A172 (cell line): ENCODE measurements at regions not wholly inside any gene's neighbourhood (a gene's known extent, or its start where the extent isn't known, plus 50 kb on each side); places are given as distances from the start of the nearest gene placed in this dataset.
A peak's percentile ranks its signal among the peaks of the same experiment; 100 is the strongest.

Experiments
- DNase-seq: peaks from one replicate; pipeline ENCODE4 v3.0.0-alpha.2; 2015; ENCODE audit warnings: low spot score

DNA sequence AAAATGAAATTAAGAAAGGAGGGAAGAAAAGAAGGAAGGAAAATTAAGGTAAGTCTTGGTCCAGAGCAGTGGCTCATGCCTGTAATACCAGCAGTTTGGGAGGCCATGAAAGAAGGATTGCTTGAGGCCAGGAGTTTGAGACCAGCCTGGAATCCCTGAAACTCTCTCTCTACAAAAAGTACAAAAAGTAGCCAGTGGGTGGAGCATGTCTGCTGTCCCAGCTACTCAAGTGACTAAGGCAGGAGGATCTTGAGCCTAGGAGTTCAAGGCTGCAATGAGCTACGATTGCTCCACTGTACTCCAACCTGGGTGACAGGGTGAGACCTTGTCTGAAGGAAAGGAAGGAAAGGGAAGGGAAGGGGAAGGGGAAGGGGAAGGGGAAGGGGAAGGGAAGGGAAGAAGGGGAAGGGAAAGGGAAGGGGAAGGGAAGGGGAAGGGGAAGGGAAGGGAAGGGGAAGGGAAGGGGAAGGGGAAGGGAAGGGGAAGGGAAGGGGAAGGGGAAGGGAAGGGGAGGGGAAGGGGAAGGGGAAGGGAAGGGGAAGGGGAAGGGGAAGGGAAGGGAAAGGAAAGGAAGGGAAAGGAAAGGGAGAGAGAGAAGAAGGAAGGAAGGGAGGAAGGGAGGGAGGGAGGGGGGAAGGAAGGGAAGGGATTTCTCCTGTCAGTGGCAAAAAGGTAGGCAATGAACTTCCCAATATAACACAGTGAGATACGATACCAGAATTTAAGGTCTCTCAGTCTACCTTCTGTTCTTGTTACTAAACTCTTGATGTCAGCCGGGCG lies 412.8 kb downstream of the CMPK2 start:
- DNase-seq: no peak

DNA sequence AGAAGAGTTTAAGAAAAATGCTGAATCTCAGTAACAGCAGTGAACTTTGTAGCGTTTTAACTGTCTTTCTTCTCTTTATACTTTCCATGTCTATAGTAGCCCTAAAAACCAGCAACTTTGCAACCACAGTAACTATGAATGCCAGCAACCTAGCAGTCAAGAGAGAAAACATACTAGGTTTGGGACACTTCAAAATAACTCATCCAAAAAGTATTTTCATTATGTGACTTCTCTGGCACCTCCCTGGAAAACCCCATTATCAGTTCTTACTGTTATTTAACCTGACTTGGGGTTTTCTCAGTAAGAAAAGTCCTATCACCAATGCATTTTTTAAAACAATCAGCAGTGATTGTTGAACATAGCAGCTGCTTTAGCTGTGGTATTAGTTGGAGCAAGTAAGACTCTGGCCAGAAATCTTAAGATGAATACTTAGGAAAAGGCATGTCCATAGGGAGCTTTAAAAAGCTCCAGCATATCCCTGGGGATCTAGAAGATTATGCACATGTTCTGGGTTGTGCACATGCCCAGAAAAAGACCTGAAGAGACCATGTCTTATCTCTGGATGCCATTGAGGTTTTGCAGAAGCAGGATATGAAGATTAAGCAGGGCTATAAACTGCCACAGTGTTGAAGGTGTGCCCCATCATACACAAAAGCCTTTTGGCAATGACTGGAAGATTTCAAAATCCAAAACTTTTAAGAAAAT lies 411.3 kb downstream of the CMPK2 start:
- DNase-seq: peak; percentile 25

DNA sequence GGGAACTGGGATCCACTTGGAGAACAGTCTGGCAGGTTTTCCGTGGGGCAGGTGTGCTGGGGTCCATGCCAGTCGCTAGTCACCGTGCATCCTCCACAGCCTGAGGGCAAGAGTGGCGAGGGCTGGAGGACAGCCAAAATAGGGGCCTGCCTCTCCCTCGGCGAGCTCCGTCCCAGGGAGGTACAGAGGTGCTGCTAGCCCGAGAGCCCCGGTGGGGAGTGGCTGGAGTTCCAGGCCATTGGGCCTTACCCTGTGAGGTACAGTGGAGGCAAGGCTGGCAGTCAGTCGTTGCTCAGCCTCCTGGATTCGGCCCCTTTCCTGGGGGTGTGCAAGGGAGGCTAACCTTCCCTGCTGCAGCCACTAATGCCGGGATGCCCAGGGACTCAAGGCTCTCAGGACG lies 406.6 kb downstream of the CMPK2 start:
- no peak for DNase-seq

DNA sequence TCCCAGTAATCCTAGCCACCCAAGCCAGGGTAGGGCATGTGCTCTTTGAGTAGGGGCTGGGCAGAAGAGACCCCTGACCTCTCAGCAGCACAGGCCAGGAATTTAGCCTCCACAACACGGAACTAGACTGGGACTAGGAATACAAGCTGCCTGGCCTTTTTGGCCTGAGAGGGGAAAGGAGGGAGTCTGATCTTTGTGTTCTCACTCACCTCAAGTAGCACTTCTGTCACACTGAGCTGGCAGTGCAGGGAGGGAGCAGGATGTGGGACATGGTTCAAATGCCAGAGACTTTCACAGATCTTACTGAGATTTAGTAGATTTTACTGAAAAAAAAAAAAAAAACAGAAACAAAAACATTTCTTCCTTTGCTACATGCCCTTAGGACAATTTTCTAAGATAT lies 395.2 kb downstream of the CMPK2 start:
- no peak for DNase-seq

GRCh38 chr2:6471419-6471818 lies 394.3 kb downstream of the CMPK2 start:
- no peak for DNase-seq

- no peak for DNase-seq
These were observed 391.3 kb downstream of the CMPK2 start for GRCh38 chr2:6474161-6475140.

- no peak for DNase-seq
These were observed 390.4 kb downstream of the CMPK2 start for GRCh38 chr2:6475155-6475940.

GRCh38 chr2:6480514-6480913 lies 385.2 kb downstream of the CMPK2 start:
- DNase-seq: no peak

DNA sequence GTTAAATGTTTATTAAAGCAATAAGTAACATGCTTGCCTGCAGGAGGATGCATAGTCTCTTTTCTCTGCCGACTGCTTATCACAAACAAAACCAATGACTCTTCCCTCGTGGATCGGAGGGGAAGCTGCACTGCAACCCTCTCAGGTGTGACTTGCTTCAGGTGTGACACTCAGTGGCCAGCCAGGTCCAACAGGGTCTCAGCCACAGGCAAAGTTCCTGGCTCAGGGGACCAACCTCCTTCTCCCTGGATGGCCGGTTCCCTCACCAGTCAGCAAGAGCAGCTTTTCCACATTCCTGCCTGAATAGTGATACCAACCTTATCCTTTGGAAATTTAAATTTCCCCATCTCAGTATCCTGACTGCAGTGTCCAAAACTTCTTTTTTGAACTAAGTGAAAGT lies 383.5 kb downstream of the CMPK2 start:
- no peak for DNase-seq

DNA sequence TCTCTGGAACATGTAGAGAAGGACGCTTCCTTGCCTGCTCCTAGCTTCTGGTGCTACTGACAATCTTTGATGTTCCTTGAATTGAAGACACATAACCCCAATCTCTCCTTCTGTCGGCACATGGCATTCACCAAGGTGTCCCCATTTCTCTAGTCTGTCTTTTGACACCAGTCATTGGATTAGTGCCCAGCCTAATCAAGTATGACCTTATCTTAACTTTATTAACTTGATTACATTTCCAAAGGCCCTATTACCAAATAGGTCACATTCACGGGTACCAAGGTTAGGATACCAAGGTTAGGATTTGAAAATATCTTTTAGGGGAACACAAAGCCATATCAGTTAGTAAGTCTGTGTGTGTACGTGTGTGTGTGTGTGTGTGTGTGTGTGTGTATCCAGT lies 377.9 kb downstream of the CMPK2 start:
- DNase-seq: no peak

DNA sequence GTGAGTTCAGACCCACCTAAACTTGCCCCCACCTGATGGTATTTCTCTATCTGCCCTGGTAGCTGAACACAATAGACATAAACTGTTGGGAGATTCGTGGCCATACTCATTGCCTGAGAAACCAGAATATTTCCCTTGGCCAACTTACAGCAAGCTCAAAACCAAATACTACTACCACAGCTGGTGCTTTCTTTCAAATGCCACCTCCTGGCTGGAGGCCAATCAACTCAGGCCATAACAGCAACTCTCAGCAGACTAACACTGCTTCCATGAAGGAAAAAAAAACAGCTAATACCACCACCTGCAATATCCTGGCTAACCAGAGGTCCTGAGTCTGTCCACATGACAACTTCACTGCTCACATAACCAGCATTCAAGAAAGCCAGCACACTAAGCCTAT lies 373.1 kb downstream of the CMPK2 start:
- no peak for DNase-seq

DNA sequence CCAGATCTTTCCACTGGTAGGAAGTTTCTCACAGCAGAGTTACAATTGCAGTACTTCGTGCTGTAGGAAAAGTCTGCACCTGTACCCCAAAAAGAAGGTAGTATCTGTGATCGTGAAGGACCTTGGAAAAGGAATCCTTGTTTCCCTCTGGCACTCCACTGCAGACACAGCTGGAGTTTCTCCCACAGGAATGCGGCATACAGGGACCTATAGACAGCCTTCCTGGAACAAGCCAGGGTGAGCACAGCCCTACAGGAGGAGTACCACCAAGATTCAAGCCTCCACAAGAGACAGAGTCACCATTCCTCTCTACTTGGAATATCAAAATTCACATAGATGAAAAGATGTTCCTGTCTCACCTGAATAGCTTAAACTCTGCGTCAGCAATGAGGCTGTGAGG lies 372.4 kb downstream of the CMPK2 start:
- DNase-seq: no peak

GRCh38 chr2:6493669-6494068 lies 372.0 kb downstream of the CMPK2 start:
- no peak for DNase-seq

- no peak for DNase-seq
These were observed 370.2 kb downstream of the CMPK2 start for GRCh38 chr2:6495466-6495865.

DNA sequence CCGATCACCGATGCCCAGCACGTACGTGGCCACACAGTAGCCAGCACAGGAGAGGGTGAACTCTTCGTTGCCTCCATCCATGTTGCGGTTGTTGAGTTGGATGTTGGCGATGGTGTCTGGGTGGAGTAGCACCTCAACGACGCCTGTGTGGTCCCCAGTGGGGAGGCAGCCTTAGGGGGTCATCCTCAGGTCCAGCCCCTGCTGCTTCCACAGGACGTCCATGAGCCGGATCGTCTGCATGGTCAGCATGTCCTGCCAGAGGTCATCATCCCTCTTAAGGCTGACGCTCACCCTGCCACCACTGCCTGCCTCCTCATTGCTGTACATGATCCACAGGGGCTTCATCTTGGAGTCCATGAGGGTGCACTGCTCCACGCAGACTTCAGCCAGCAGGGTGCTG lies 369.3 kb downstream of the CMPK2 start:
- DNase-seq: no peak

GRCh38 chr2:6497048-6497447 lies 368.7 kb downstream of the CMPK2 start:
- DNase-seq: no peak

DNA sequence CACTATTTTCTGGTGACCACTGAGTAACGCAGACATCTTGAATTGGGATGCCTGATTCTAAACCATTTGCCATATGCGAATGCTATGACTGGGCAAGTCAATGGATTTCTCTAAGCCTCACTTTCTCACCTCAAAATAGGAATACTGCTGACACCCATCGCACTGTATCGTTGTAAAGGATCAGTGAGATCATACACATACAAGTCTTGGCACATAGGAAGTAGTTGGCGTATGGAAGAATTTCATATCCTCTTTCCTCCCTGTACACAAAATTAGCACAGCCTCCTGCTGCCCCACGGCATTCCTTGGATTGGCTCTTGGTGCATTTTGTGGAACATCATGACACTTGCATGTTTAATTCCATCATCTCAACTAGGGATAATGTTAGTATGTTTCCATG lies 366.9 kb downstream of the CMPK2 start:
- DNase-seq: no peak

DNA sequence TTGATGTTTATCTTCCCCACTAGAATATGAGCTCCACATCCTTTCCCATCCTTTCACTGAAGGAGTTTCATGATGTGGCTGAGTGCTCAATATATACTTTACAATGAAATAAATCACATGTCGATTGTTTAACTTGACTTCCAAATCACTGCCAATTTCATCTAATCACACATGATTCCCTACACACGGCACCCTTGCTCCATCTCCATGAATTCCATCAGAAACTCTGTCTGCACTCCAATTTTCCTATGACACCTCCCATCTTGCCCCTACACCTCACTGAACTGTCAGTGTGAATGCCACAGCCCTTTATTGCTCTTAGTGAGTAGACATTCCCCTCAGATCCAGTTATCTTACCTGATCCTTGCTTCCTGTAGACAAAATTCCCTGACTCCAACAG lies 366.0 kb downstream of the CMPK2 start:
- DNase-seq: no peak

DNA sequence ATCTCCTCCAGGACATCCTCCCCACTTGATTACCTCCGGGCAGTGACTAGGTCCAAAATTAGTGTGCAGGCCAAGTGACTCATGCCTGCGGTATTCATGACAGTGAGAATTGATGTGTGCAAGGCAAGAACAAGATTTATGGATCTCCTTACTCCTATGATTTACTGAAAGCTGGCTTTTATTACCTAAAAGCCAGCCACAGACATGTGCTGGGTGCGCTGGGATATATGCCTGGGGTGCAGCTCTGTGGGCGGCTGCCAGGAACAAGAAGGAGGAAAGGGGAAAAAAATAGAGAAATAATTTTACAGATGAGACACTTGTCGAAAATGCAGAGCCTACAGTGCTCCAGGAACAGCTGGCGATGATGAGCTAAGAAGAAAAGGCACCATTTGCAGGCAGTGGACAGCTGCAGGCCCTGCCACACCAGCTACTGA lies 359.3 kb downstream of the CMPK2 start:
- peak; percentile 96 for DNase-seq

GRCh38 chr2:6506859-6507258 lies 358.8 kb downstream of the CMPK2 start:
- DNase-seq: no peak

DNA sequence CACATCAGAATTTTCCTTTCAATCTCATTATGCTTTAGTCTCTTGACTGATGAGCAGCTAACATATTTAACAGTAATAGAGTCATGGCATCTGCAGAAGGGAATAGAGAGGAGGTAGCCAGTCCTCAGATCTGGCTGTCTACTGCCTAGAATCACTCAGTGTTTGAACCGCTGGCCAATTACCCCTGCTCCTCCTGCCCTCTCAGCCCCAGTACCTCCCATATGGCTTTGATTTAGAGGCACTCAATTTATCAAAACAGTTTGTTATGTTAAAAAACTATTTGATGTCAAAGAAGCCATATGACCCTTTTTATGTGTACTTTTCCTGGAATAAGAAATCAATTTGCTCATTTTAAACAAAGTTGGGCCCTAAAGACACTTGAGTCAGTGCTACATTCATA lies 355.2 kb downstream of the CMPK2 start:
- DNase-seq: no peak

- DNase-seq: no peak
These were observed 353.1 kb downstream of the CMPK2 start for GRCh38 chr2:6512589-6512988.
